Peyer's patch (tissue), 4 donors: ENCODE measurements at regions not wholly inside any gene's neighbourhood (a gene's known extent, or its start where the extent isn't known, plus 50 kb on each side); places are given as distances from the start of the nearest gene placed in this dataset.

Experiments
- POLR2A ChIP-seq, 2 donors: fragments of 450-650 bp; IDR thresholded peaks; one replicate each; pipeline ENCODE4 v1.5.1; 2017; ENCODE audit warnings: antibody characterized with exemption in 2 of 2, mild to moderate bottlenecking in 2 of 2, moderate library complexity in 2 of 2
- TF ChIP-seq, protein P1 (sequence below), 6 experiments: fragments of 450-650 bp in 4 of 6; fragments of 200-600 bp in 2 of 6; sonication (generic) in 1 of 6; IDR thresholded peaks; one replicate each; pipeline ENCODE4 v1.5.1; 2017 to 2019; ENCODE audit warnings: antibody characterized with exemption in 6 of 6, mild to moderate bottlenecking in 3 of 6, moderate library complexity in 1 of 6

DNA sequence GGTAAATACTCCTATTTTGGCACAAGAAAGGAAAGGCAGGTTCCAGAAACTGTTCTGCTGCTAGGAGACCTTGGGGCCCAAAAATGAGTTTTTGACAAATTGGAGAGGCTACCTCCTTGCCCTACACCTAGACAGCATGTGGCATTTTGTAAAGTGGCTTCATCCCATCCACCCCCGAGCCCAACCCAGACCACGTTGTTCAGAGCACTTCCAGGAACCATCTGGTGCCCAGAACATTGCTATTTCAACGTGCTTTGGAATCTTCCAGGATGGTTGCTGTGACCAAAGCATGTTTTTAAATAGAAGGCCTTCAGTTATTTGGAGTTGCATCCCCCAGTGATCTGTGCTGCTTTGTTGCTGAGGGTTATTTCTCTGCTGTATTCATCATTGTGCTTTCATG is 116.3 kb upstream of the TOM1L1 start:
- TF ChIP-seq, protein P1, sequence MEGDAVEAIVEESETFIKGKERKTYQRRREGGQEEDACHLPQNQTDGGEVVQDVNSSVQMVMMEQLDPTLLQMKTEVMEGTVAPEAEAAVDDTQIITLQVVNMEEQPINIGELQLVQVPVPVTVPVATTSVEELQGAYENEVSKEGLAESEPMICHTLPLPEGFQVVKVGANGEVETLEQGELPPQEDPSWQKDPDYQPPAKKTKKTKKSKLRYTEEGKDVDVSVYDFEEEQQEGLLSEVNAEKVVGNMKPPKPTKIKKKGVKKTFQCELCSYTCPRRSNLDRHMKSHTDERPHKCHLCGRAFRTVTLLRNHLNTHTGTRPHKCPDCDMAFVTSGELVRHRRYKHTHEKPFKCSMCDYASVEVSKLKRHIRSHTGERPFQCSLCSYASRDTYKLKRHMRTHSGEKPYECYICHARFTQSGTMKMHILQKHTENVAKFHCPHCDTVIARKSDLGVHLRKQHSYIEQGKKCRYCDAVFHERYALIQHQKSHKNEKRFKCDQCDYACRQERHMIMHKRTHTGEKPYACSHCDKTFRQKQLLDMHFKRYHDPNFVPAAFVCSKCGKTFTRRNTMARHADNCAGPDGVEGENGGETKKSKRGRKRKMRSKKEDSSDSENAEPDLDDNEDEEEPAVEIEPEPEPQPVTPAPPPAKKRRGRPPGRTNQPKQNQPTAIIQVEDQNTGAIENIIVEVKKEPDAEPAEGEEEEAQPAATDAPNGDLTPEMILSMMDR (IDR thresholded peaks at IDR 0.05) = no peak
- TF ChIP-seq POLR2A (IDR thresholded peaks at IDR 0.05) = no peak
